ENCODE measurements at regions not wholly inside any gene's neighbourhood (a gene's known extent, or its start where the extent isn't known, plus 50 kb on each side); places are given as distances from the start of the nearest gene placed in this dataset.

DNA sequence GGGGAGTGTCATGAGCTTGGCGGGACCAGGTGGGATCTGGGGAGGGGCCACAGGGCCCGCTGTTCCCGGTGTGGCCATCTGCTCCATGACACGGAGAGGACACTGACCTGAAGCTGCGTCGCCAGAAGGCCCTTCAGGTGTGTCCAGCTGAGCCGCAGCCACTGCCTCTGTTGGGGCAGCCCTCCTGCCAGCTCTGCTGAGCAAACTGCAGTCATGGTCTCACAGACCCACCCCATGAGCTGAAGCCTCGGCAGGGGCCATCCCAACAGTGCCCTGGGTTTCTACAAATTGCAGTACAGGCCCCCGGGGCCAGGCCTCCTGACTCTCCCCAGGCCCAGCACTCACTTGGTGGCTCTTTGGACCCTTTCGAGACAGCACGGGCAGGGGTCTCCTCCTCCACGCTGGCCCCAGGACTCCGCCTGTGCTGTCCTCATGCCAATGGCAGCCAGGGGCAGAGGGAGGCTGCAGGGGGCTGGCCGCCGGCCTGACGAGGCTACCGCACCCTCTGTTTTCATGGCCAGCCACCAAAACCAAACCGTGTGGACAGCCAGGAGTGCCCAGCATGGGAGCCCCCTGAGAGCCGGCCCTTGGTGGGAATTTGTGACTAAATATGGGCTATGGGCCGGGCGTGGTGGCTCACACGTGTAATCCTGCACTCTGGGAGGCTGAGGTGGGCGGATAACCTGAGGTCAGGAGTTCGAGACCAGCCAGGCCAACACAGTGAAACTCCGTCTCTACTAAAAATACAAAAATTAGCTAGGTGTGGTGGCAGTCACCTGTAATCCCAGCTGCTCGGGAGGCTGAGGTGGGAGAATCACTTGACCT is 175.2 kb upstream of the SALL3 start:
- no peak for TF ChIP-seq MAX (IDR thresholded peaks at IDR 0.05; ENCODE audit: low read depth, low read length)
- no peak for TF ChIP-seq POLR2A (IDR thresholded peaks at IDR 0.05; ENCODE audit: extremely low read depth, insufficient read length)
- no peak overlapping the region for H3K4me3 ChIP-seq (ENCODE audit: low read depth, low read length)
- no peak for DNase-seq (ENCODE audit: low read depth)

DNA sequence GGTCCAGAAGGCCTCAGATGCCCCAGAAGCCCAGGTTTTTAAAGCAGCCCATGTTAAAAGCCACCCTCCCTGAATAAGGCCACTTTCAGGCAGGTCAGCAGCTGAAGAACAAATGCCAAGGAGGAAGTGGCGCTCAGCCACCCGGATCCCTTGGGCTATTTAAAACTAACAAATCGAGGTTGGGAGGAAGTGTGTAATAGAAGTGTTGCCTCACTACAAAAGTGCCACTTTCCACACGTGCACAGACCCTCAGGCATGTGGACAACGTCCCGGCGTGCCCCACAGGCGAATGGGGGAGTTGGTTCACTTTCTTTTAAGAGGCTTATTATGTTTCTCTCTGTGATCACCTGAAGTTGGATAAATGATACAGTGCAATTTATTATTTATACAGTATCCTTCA is 173.8 kb upstream of the SALL3 start:
- TF ChIP-seq CTCF (IDR thresholded peaks at IDR 0.05; ENCODE audit: low read depth, low read length) (no peak), MAX (IDR thresholded peaks at IDR 0.05; ENCODE audit: low read depth, low read length) (peak; percentile 68), POLR2A (IDR thresholded peaks at IDR 0.05; ENCODE audit: extremely low read depth, insufficient read length) (no peak), MYC (IDR thresholded peaks at IDR 0.05; ENCODE audit: low read depth, low read length) (peak; percentile 44; the same call in 1 of the 2 replicates)
- DNase-seq (ENCODE audit: low read depth), result peak; percentile 72
- H3K4me3 ChIP-seq (ENCODE audit: low read depth, low read length), result no peak overlapping the region

- no peak for TF ChIP-seq POLR2A (IDR thresholded peaks at IDR 0.05; ENCODE audit: extremely low read depth, insufficient read length)
- TF ChIP-seq MYC (IDR thresholded peaks at IDR 0.05; ENCODE audit: low read depth, low read length), result no peak
- TF ChIP-seq MAX (IDR thresholded peaks at IDR 0.05; ENCODE audit: low read depth, low read length), result no peak
- TF ChIP-seq CTCF (IDR thresholded peaks at IDR 0.05; ENCODE audit: low read depth, low read length), result no peak
- no peak for DNase-seq (ENCODE audit: low read depth)
- H3K4me3 ChIP-seq (ENCODE audit: low read depth, low read length), result no peak overlapping the region
These were observed 171.9 kb upstream of the SALL3 start for GRCh38 chr18:78807668-78808067.

GRCh38 chr18:78809845-78810244 is 169.8 kb upstream of the SALL3 start:
- no peak for TF ChIP-seq POLR2A (IDR thresholded peaks at IDR 0.05; ENCODE audit: extremely low read depth, insufficient read length)
- no peak for TF ChIP-seq CTCF (IDR thresholded peaks at IDR 0.05; ENCODE audit: low read depth, low read length)
- TF ChIP-seq MAX (IDR thresholded peaks at IDR 0.05; ENCODE audit: low read depth, low read length), result no peak
- TF ChIP-seq MYC (IDR thresholded peaks at IDR 0.05; ENCODE audit: low read depth, low read length), result no peak

DNA sequence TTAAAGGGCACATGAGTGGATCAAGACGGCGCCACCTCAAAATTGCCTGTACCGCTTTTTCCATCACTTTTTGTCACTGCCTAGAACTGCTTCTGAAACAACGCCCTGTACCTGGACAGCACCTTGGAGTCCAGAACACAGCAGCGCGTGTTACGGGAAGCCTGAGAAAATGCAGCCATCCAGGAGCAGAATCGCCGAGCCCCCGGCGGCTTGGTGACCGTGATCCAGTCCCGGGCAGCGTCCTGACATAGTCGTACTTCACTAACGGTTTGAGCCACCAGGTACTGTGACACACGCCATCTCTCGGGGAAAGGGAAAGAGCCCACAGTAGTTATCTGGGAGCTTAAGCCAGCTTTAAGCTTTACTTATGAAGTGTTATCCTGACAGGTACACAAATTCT is 168.9 kb upstream of the SALL3 start:
- TF ChIP-seq MAX (IDR thresholded peaks at IDR 0.05; ENCODE audit: low read depth, low read length), result no peak
- TF ChIP-seq CTCF (IDR thresholded peaks at IDR 0.05; ENCODE audit: low read depth, low read length), result no peak
- TF ChIP-seq POLR2A (IDR thresholded peaks at IDR 0.05; ENCODE audit: extremely low read depth, insufficient read length), result no peak
- TF ChIP-seq MYC (IDR thresholded peaks at IDR 0.05; ENCODE audit: low read depth, low read length), result no peak
- DNase-seq (ENCODE audit: low read depth), result no peak
- H3K4me3 ChIP-seq (ENCODE audit: low read depth, low read length), result no peak overlapping the region

More at GRCh38 chr18:78809845-78810244, 169.8 kb upstream of the SALL3 start:
- DNase-seq (ENCODE audit: low read depth), result no peak
- H3K4me3 ChIP-seq (ENCODE audit: low read depth, low read length), result no peak overlapping the region

GRCh38 chr18:78812067-78812466 is 167.6 kb upstream of the SALL3 start:
- DNase-seq (ENCODE audit: low read depth), result no peak
- TF ChIP-seq POLR2A (IDR thresholded peaks at IDR 0.05; ENCODE audit: extremely low read depth, insufficient read length) (no peak), MYC (IDR thresholded peaks at IDR 0.05; ENCODE audit: low read depth, low read length) (no peak), CTCF (IDR thresholded peaks at IDR 0.05; ENCODE audit: low read depth, low read length) (no peak), MAX (IDR thresholded peaks at IDR 0.05; ENCODE audit: low read depth, low read length) (no peak)
- H3K4me3 ChIP-seq (ENCODE audit: low read depth, low read length), result no peak overlapping the region
